HCT116 (cell line): ENCODE measurements at regions not wholly inside any gene's neighbourhood (a gene's known extent, or its start where the extent isn't known, plus 50 kb on each side); places are given as distances from the start of the nearest gene placed in this dataset.

Experiments used
- ATAC-seq: fragments of 200-7000 bp; cut with Tn5 transposase; 2 replicates; pipeline ENCODE4 v1.9.1; 2020; ENCODE audit warnings: mild to moderate bottlenecking, moderate library complexity
- BruUV-seq: library from RNA; stranded (reverse); fragments of 400-500 nt; replicated peaks from 2 replicates; lab custom pipeline; 2021; lab: Mats Ljungman, UMichigan
- CTCF ChIA-PET: fragments of 300-600 bp; sonication (Branson Sonifier 250); formaldehyde crosslinking; loops from one replicate; lab custom pipeline; 2021; ENCODE audit warnings: antibody characterized with exemption; lab: Charles Lee
- POLR2A ChIA-PET: fragments of 300-600, 350-600 bp; sonication (Branson Sonifier 250); formaldehyde crosslinking; loops from one replicate; lab custom pipeline; 2021; ENCODE audit warnings: antibody characterized with exemption; lab: Charles Lee
- RAD21 ChIA-PET, 2 experiments: fragments of 300-600 bp; sonication (Branson Sonifier 250); formaldehyde crosslinking; loops; one replicate each; lab custom pipeline; 2023; ENCODE audit warnings: low total read pairs in 2 of 2; ENCODE audit not compliant: uncharacterized antibody in 2 of 2, unreplicated experiment in 2 of 2, low non-redundant PET in 1 of 2; lab: Charles Lee
- DNase-seq: peaks from one replicate; pipeline ENCODE4 v3.0.0-alpha.2; 2010; ENCODE audit warnings: low read depth, low spot score
- H2AFZ ChIP-seq: fragments of 200-600 bp; shearing (Covaris generic), sonication (generic); 2 replicates; pipeline ENCODE4 v1.6.1; 2017; ENCODE audit warnings: low read depth, mixed run types, mixed read lengths, antibody characterized with exemption, low read length; ENCODE audit not compliant: poor library complexity, severe bottlenecking
- H3K27ac ChIP-seq: 2 replicates; pipeline ENCODE4 v1.5.1; 2012; ENCODE audit warnings: low read depth, low read length
- H3K27me3 ChIP-seq: fragments of 200-600 bp; sonication (generic); 2 replicates; pipeline ENCODE4 v1.6.1; 2016; ENCODE audit warnings: mixed run types, low read length, mixed read lengths; ENCODE audit not compliant: insufficient read depth
- H3K36me3 ChIP-seq, 2 experiments: fragments of 200-500 bp in 1 of 2; fragments of 200-600 bp in 1 of 2; sonication (Bioruptor generic) in 1 of 2; sonication (generic) in 1 of 2; 2 replicates each; pipeline versions ENCODE4 v1.5.1 to v1.6.1; 2014 to 2016; ENCODE audit warnings: low read length in 2 of 2, inconsistent platforms in 1 of 2, mixed read lengths in 1 of 2, mixed run types in 1 of 2; ENCODE audit not compliant: insufficient read depth in 2 of 2, control insufficient read depth in 1 of 2
- H3K4me1 ChIP-seq, 2 experiments: fragments of 200-600 bp in 1 of 2; sonication (generic) in 1 of 2; 2 replicates each; pipeline versions ENCODE4 v1.5.1 to v1.6.1; 2012 to 2017; ENCODE audit warnings: low read length in 2 of 2, inconsistent platforms in 1 of 2, mild to moderate bottlenecking in 1 of 2, mixed read lengths in 1 of 2, mixed run types in 1 of 2, moderate library complexity in 1 of 2; ENCODE audit not compliant: insufficient read depth in 2 of 2, control insufficient read depth in 1 of 2
- H3K4me2 ChIP-seq: fragments of 200-600 bp; sonication (generic); 2 replicates; pipeline ENCODE4 v1.6.1; 2017; ENCODE audit warnings: mixed run types, low read length, mixed read lengths
- H3K4me3 ChIP-seq, 2 experiments: fragments of 200-600 bp in 1 of 2; sonication (generic) in 1 of 2; replicated peaks in 1 of 2; 2 replicates each; pipeline ENCODE4 v1.5.1; 2011 to 2016; ENCODE audit warnings: low read length in 2 of 2, control low read depth in 1 of 2, low read depth in 1 of 2, mild to moderate bottlenecking in 1 of 2, mixed read lengths in 1 of 2, mixed run types in 1 of 2
- H3K79me2 ChIP-seq: fragments of 200-600 bp; sonication (generic); 2 replicates; pipeline ENCODE4 v1.6.1; 2017; ENCODE audit warnings: mild to moderate bottlenecking, mixed run types, low read length, moderate library complexity, mixed read lengths; ENCODE audit not compliant: insufficient read depth
- H3K9ac ChIP-seq: fragments of 200-600 bp; sonication (generic); 2 replicates; pipeline ENCODE4 v1.6.1; 2016; ENCODE audit warnings: low read length, mixed read lengths
- H3K9me2 ChIP-seq: fragments of 200-600 bp; sonication (generic), shearing (Covaris generic); 2 replicates; pipeline ENCODE4 v1.6.1; 2017; ENCODE audit warnings: mixed run types, mild to moderate bottlenecking, moderate library complexity; ENCODE audit not compliant: insufficient read depth
- H3K9me3 ChIP-seq, 2 experiments: fragments of 200-500 bp in 1 of 2; fragments of 200-600 bp in 1 of 2; sonication (Bioruptor generic) in 1 of 2; sonication (generic) in 1 of 2; 2 replicates each; pipeline ENCODE4 v1.6.1; 2014 to 2017; ENCODE audit warnings: low read length in 2 of 2, mixed read lengths in 2 of 2, inconsistent platforms in 1 of 2, low read depth in 1 of 2, mild to moderate bottlenecking in 1 of 2, mixed run types in 1 of 2, moderate library complexity in 1 of 2; ENCODE audit not compliant: control insufficient read depth in 1 of 2, insufficient read depth in 1 of 2
- H4K20me1 ChIP-seq: fragments of 200-600 bp; sonication (generic), shearing (Covaris generic); 2 replicates; pipeline ENCODE4 v1.6.1; 2017; ENCODE audit warnings: mixed run types, mild to moderate bottlenecking, moderate library complexity; ENCODE audit not compliant: insufficient read depth
- EGR1 ChIP-seq: IDR thresholded peaks from 2 replicates; pipeline ENCODE4 v1.6.1; 2012; ENCODE audit warnings: low read depth
- FOSL1 ChIP-seq: IDR thresholded peaks from 2 replicates; pipeline ENCODE4 v1.6.1; 2012; ENCODE audit warnings: low read depth
- YY1 ChIP-seq: IDR thresholded peaks from 2 replicates; pipeline ENCODE4 v1.6.1; 2011; ENCODE audit warnings: low read length, low read depth, moderate library complexity, mild to moderate bottlenecking; ENCODE audit not compliant: insufficient replicate concordance; ENCODE audit errors: extremely low read depth
- intact Hi-C: fragments of 100-400 bp; cut with micrococcal nuclease; formaldehyde crosslinking; loops from 2 replicates; pipeline ENCODE4 v1.10.0; 2022
- TF ChIP-seq, protein P1 (sequence below): IDR thresholded peaks from 2 replicates; pipeline ENCODE4 v1.6.1; 2012; ENCODE audit warnings: low read depth
- TF ChIP-seq, protein P2 (sequence below): IDR thresholded peaks from 2 replicates; pipeline ENCODE4 v1.6.1; 2012

DNA sequence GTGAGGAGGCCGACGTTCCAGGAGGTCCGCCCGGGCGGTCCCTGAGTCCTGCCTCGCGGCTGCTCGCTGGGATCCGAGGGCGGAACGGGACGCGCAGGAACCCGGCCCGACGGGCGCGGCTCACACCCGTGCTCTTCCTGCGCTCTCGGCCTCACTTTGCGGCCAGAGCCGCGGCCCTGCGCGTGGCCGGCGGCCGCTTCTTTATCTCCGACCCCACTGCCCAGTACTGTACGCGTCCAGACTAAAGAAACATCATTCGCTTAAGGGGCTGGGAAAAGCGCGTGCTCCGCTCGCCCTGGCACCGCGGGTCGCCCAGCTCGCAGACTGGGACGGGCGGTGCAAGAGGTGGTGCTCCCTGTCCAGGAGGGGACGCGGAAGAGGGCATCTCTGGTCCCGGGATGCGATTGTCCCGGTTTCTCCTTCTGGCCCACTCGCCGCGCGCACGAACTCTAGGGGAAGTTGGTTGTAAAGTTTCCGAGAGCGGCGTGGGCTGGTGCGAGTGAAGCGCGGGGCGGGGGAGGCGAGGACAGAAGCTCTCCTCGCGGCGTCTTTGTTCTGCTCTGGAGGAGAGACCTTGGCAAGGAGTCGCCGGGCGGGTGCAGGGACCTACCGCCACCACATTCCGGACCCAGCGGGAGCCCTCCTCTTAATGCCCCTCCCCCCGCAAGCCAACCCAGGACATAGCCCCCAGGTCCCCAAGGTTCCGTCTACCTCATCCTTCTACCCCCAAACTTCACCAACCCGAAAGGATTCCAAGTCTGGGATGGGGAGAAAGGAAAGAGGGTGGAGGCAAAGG, 71.0 kb downstream of the SOX4 start:
- Histone ChIP-seq H3K4me2 (peak overlapping the region; percentile 74), H3K9me2 (no peaks in the 10 kb centered on the region), H2AFZ (peak overlapping the region; percentile 74), H4K20me1 (no peaks in the 10 kb centered on the region), H3K36me3 (no peaks in the 10 kb centered on the region), H3K79me2 (no peaks in the 10 kb centered on the region), H3K9ac (no peak overlapping the region), H3K4me1 (peaks cover 0 to 9% of the 10 kb centered on the region in 2 experiments; a peak in 1 of 4 replicates), H3K27me3 (no peaks in the 10 kb centered on the region), H3K9me3 (no peaks in the 10 kb centered on the region), H3K27ac (no peak overlapping the region), H3K4me3 (peak overlapping the region; percentile 21 to 45)
- BruUV-seq: no TSS peak
- TF ChIP-seq, protein P1, sequence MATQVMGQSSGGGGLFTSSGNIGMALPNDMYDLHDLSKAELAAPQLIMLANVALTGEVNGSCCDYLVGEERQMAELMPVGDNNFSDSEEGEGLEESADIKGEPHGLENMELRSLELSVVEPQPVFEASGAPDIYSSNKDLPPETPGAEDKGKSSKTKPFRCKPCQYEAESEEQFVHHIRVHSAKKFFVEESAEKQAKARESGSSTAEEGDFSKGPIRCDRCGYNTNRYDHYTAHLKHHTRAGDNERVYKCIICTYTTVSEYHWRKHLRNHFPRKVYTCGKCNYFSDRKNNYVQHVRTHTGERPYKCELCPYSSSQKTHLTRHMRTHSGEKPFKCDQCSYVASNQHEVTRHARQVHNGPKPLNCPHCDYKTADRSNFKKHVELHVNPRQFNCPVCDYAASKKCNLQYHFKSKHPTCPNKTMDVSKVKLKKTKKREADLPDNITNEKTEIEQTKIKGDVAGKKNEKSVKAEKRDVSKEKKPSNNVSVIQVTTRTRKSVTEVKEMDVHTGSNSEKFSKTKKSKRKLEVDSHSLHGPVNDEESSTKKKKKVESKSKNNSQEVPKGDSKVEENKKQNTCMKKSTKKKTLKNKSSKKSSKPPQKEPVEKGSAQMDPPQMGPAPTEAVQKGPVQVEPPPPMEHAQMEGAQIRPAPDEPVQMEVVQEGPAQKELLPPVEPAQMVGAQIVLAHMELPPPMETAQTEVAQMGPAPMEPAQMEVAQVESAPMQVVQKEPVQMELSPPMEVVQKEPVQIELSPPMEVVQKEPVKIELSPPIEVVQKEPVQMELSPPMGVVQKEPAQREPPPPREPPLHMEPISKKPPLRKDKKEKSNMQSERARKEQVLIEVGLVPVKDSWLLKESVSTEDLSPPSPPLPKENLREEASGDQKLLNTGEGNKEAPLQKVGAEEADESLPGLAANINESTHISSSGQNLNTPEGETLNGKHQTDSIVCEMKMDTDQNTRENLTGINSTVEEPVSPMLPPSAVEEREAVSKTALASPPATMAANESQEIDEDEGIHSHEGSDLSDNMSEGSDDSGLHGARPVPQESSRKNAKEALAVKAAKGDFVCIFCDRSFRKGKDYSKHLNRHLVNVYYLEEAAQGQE: no peak
- TF ChIP-seq, protein P2, sequence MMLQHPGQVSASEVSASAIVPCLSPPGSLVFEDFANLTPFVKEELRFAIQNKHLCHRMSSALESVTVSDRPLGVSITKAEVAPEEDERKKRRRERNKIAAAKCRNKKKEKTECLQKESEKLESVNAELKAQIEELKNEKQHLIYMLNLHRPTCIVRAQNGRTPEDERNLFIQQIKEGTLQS: no peak
- TF ChIP-seq FOSL1 (no peak), YY1 (no peak), EGR1 (no peak)
- peak; percentile 76 for ATAC-seq
- intact Hi-C loops: no loop called here
- ChIA-PET POLR2A (no interaction called here), RAD21 (no interaction called here), CTCF (no interaction called here)
- no peak for DNase-seq
